ENCODE measurements at regions not wholly inside any gene's neighbourhood (a gene's known extent, or its start where the extent isn't known, plus 50 kb on each side); places are given as distances from the start of the nearest gene placed in this dataset.
"Not testable (repeated sequence)": the region's sequence is repeated elsewhere in the genome, so short reads cannot be mapped to it uniquely, and the experiment has no call there.

- no peak for DNase-seq
These were observed 194.2 kb upstream of the HDAC4 start for GRCh38 chr2:239594772-239595608.

GRCh38 chr2:239594019-239594771 is 193.4 kb upstream of the HDAC4 start:
- no peak for DNase-seq

- no peak for DNase-seq
These were observed 192.6 kb upstream of the HDAC4 start for GRCh38 chr2:239593455-239593854.

- not testable (repeated sequence) for DNase-seq
These were observed 191.9 kb upstream of the HDAC4 start for GRCh38 chr2:239592629-239593290.

- DNase-seq = no peak
These were observed 190.4 kb upstream of the HDAC4 start for GRCh38 chr2:239590995-239591915.

- no peak for DNase-seq
These were observed 189.5 kb upstream of the HDAC4 start for GRCh38 chr2:239590276-239590675.

- DNase-seq = no peak
These were observed 189.0 kb upstream of the HDAC4 start for GRCh38 chr2:239589833-239590232.

GRCh38 chr2:239589270-239589825 is 188.5 kb upstream of the HDAC4 start:
- no peak for DNase-seq

- DNase-seq = no peak
These were observed 187.8 kb upstream of the HDAC4 start for GRCh38 chr2:239588451-239589269.

GRCh38 chr2:239587841-239588240 is 187.0 kb upstream of the HDAC4 start:
- no peak for DNase-seq

GRCh38 chr2:239587311-239587731 is 186.5 kb upstream of the HDAC4 start:
- DNase-seq = no peak

GRCh38 chr2:239586651-239587310 is 186.0 kb upstream of the HDAC4 start:
- DNase-seq = no peak

- no peak for DNase-seq
These were observed 184.6 kb upstream of the HDAC4 start for GRCh38 chr2:239585422-239585821.

GRCh38 chr2:239584986-239585385 is 184.2 kb upstream of the HDAC4 start:
- no peak for DNase-seq

GRCh38 chr2:239583879-239584859 is 183.3 kb upstream of the HDAC4 start:
- DNase-seq = no peak

- no peak for DNase-seq
These were observed 182.5 kb upstream of the HDAC4 start for GRCh38 chr2:239583171-239583878.

GRCh38 chr2:239582476-239582875 is 181.7 kb upstream of the HDAC4 start:
- no peak for DNase-seq

GRCh38 chr2:239581352-239581901 is 180.6 kb upstream of the HDAC4 start:
- no peak for DNase-seq

- DNase-seq = no peak
These were observed 179.3 kb upstream of the HDAC4 start for GRCh38 chr2:239580199-239580527.
